ENCODE measurements at regions not wholly inside any gene's neighbourhood (a gene's known extent, or its start where the extent isn't known, plus 50 kb on each side); places are given as distances from the start of the nearest gene placed in this dataset.
A peak's percentile ranks its signal among the peaks of the same experiment; 100 is the strongest.

DNA sequence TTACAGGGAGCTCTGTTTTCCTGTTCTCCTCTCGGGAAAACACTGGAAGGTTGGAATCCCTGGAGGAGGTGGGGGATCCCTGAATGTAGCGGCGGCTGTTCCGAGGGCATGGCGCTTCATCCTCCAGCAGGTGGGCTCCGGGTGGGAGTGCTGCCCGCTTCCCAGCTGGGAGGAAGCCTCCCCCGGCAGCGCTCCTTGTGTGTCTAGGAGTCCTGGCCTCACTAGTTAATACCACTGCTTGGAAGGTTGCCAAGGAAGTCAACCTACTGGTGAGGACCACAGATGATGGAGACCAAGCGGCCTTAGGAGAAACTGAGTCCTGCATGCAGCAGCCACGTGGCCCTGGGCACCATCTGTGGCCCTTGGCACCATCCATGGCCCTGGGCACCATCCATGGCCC, 151.9 kb upstream of the PFKP start:
- peaks cover 17% of the 10 kb centered on the region for H3K27me3 Mint-ChIP-seq (ENCODE audit: low read depth)
- no peak overlapping the region for H3K4me3 Mint-ChIP-seq

DNA sequence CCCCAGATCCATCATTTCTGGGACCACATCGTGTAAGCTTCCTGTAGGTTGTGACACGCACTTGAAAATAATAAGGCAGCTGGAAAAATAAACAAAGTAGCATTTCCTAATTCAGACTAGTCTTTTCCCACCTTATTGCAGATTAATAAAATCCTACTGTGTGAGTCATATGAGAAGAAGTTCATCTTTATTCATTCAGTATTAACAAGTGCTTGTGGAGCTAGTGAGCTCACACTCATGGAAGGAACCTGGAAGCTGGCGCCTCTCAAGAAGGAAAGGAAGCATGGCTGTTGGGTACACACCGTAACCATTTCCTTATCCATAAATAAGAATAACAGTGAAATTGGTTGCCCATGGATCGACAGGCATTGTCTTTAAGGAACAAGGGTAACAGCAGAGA, 152.6 kb upstream of the PFKP start:
- H3K27me3 Mint-ChIP-seq (ENCODE audit: low read depth): peaks cover 14% of the 10 kb centered on the region
- peaks cover 16% of the 10 kb centered on the region for H3K4me1 Mint-ChIP-seq
- TF ChIP-seq, protein P1, sequence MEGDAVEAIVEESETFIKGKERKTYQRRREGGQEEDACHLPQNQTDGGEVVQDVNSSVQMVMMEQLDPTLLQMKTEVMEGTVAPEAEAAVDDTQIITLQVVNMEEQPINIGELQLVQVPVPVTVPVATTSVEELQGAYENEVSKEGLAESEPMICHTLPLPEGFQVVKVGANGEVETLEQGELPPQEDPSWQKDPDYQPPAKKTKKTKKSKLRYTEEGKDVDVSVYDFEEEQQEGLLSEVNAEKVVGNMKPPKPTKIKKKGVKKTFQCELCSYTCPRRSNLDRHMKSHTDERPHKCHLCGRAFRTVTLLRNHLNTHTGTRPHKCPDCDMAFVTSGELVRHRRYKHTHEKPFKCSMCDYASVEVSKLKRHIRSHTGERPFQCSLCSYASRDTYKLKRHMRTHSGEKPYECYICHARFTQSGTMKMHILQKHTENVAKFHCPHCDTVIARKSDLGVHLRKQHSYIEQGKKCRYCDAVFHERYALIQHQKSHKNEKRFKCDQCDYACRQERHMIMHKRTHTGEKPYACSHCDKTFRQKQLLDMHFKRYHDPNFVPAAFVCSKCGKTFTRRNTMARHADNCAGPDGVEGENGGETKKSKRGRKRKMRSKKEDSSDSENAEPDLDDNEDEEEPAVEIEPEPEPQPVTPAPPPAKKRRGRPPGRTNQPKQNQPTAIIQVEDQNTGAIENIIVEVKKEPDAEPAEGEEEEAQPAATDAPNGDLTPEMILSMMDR (IDR thresholded peaks at IDR 0.05; ENCODE audit: unreplicated experiment in 3 of 3): no peak
- no peak overlapping the region for H3K4me3 Mint-ChIP-seq
- no peaks in the 10 kb centered on the region for H3K9me3 Mint-ChIP-seq
- H3K27ac Mint-ChIP-seq: peak overlapping the region in 2 of 3 experiments; percentile 40 to 84
- H3K36me3 Mint-ChIP-seq (ENCODE audit: low read depth): no peaks in the 10 kb centered on the region

More for the DNA sequence above, 151.9 kb upstream of the PFKP start:
- TF ChIP-seq, protein P1 (IDR thresholded peaks at IDR 0.05; ENCODE audit: unreplicated experiment in 3 of 3): no peak
- Mint-ChIP-seq H3K36me3 (ENCODE audit: low read depth) (no peaks in the 10 kb centered on the region), H3K9me3 (no peaks in the 10 kb centered on the region), H3K27ac (no peak overlapping the region), H3K4me1 (peaks cover 21% of the 10 kb centered on the region)

DNA sequence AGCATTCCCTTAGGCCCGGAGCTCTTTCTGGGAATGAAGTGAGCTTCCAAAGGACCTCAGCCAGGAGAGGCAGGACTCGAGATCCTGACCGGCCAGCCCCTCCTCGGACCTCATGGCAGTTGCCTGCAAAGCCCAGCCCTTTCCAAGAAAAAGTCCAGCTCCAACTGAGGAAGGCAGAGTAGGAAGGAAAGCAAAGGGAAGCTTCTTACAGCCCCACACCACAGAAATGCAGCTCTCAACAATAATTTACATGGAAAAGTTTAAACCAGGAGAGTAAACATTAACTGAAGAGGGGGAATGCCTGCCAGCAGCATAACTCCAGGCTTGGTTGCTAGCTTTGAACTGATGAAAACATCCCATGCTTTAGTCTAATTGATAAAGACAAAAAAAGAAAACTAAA, 153.9 kb upstream of the PFKP start:
- Mint-ChIP-seq H3K9me3 (no peaks in the 10 kb centered on the region), H3K27me3 (ENCODE audit: low read depth) (peaks cover 14% of the 10 kb centered on the region), H3K27ac (peak overlapping the region; percentile 40 to 84 (median 82)), H3K4me3 (no peak overlapping the region), H3K4me1 (peaks cover 16% of the 10 kb centered on the region), H3K36me3 (ENCODE audit: low read depth) (no peaks in the 10 kb centered on the region)
- TF ChIP-seq, protein P1 (IDR thresholded peaks at IDR 0.05; ENCODE audit: unreplicated experiment in 3 of 3): no peak

DNA sequence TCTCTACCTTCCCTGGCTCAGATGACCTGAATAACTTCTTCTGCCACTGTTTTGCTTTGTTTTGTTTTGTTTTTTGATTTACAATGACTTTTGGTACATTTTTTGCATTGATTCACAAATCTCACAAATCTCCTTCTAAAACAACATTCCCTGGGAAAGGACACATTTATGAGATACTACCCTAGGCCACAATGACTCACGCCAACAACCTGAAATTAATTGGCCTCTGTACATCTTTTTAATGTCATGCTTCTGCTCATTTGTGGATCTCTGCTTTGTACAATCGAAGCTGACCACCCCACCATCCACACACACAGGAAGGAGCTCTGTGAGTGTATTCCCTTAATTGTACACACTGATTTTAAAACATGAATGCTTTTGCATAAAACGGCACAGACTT, 156.7 kb upstream of the PFKP start:
- H3K27ac Mint-ChIP-seq: peak overlapping the region in 1 of 3 experiments; percentile 23
- no peak overlapping the region for H3K4me3 Mint-ChIP-seq
- TF ChIP-seq, protein P1 (IDR thresholded peaks at IDR 0.05; ENCODE audit: unreplicated experiment in 3 of 3): no peak
- peaks cover 15% of the 10 kb centered on the region for H3K27me3 Mint-ChIP-seq (ENCODE audit: low read depth)
- H3K36me3 Mint-ChIP-seq (ENCODE audit: low read depth): no peaks in the 10 kb centered on the region
- H3K4me1 Mint-ChIP-seq: peaks cover 18% of the 10 kb centered on the region
- H3K9me3 Mint-ChIP-seq: no peaks in the 10 kb centered on the region

DNA sequence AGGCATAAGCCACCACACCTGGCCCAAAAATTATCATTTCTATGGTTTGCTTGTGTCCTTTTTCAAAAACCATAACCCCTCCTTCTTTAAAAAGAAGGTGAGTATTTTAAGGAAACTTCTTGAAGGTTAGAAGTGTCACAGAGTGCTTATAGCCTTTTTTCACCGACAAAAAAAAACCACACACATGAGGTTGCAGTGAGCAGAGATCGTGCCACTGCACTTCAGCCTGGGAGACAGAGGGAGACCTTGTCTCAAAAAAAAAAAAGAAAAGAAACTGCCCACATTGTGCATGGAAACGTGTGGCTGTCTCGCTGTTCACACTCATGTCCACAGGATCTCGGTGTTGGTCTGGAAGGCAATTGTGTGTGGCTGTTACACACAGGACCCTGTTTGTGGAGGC, 157.4 kb upstream of the PFKP start:
- Mint-ChIP-seq H3K4me3 (no peak overlapping the region), H3K27me3 (ENCODE audit: low read depth) (peaks cover 16% of the 10 kb centered on the region), H3K9me3 (no peaks in the 10 kb centered on the region), H3K27ac (no peak overlapping the region), H3K4me1 (peaks cover 21% of the 10 kb centered on the region), H3K36me3 (ENCODE audit: low read depth) (no peaks in the 10 kb centered on the region)
- TF ChIP-seq, protein P1 (IDR thresholded peaks at IDR 0.05; ENCODE audit: unreplicated experiment in 3 of 3): no peak

DNA sequence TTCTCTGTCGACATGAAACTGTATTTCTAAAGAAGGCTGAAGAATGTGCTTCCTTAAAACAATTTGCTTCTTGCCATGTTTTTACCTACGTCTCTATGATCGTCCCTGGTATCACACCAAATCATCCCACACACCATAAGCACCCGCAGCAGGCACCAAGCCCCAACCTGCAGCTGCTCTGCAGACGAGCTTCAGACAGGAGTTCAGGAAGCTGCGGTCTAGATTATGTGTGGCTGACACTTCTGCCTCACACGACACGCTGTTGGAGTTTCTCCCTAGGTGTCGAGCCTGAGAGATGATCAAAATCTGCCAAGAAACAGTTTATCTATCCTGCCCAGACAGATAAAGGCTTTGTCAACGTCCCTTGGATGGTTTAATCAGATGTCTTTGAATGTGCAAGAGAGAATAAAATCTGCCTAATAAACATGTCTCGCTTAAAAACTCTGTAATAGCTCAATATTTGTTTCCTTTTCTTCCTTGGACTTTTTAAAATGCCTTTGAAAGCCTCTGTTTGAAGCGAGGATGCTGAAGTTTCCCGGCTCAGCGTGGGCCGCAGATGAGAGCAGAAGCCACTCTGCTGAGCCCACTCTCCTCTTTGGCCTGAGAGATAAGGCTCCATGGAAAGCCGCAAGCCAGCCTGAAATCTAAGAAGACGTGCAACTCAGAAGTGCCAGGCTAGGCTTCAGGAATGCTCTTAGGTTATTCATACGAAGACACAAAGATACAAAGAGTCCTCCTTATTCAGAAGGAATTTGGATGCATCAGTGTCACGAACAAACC, 158.3 kb upstream of the PFKP start:
- Mint-ChIP-seq H3K4me1 (peaks cover 18% of the 10 kb centered on the region), H3K4me3 (no peak overlapping the region), H3K27me3 (ENCODE audit: low read depth) (peaks cover 23% of the 10 kb centered on the region), H3K27ac (no peak overlapping the region), H3K9me3 (no peaks in the 10 kb centered on the region), H3K36me3 (ENCODE audit: low read depth) (no peaks in the 10 kb centered on the region)
- TF ChIP-seq, protein P1 (IDR thresholded peaks at IDR 0.05; ENCODE audit: unreplicated experiment in 3 of 3): no peak

Data from nephron (organoid).